Heart left ventricle (tissue), 16 donors: ENCODE measurements at regions not wholly inside any gene's neighbourhood (a gene's known extent, or its start where the extent isn't known, plus 50 kb on each side); places are given as distances from the start of the nearest gene placed in this dataset.

Source experiments
- ATAC-seq, 4 donors: fragments of 200-7000 bp; cut with Tn5 transposase; one replicate each; pipeline ENCODE4 v1.9.1; 2020 to 2022; ENCODE audit warnings: moderate library complexity in 4 of 4, mild to moderate bottlenecking in 3 of 4, moderate number of reproducible peaks in 1 of 4
- DNase-seq, 5 donors: peaks; one replicate each; pipeline ENCODE4 v3.0.0-alpha.2; 2020
- H3K27ac ChIP-seq, 12 donors: fragments of 200-600 bp; sonication (generic) in 4 of 12; one replicate each; pipeline versions ENCODE4 v1.5.0 to v1.8.0; 2016 to 2022; ENCODE audit warnings: mild to moderate bottlenecking in 2 of 12
- H3K27me3 ChIP-seq, 9 donors: fragments of 200-600 bp; sonication (generic) in 2 of 9; one replicate each; pipeline versions ENCODE4 v1.5.1 to v1.8.0; 2016 to 2022; ENCODE audit warnings: mild to moderate bottlenecking in 3 of 9
- H3K36me3 ChIP-seq, 9 donors: fragments of 200-600 bp; sonication (generic) in 2 of 9; one replicate each; pipeline versions ENCODE4 v1.5.0 to v1.8.0; 2018 to 2022; ENCODE audit warnings: mild to moderate bottlenecking in 2 of 9
- H3K4me1 ChIP-seq, 12 donors: fragments of 200-600 bp; sonication (generic) in 4 of 12; one replicate each; pipeline versions ENCODE4 v1.5.0 to v1.8.0; 2016 to 2022; ENCODE audit warnings: mild to moderate bottlenecking in 3 of 12
- H3K4me3 ChIP-seq, 12 donors: fragments of 200-600 bp; sonication (generic) in 4 of 12; one replicate each; pipeline versions ENCODE4 v1.5.0 to v1.8.0; 2017 to 2022; ENCODE audit warnings: mild to moderate bottlenecking in 9 of 12, moderate library complexity in 4 of 12
- H3K9me3 ChIP-seq, 12 donors: fragments of 200-600 bp; sonication (generic) in 4 of 12; one replicate each; pipeline versions ENCODE4 v1.5.0 to v1.8.0; 2016 to 2022; ENCODE audit warnings: mild to moderate bottlenecking in 1 of 12
- POLR2A ChIP-seq, 2 donors: fragments of 450-650 bp; IDR thresholded peaks; one replicate each; pipeline ENCODE4 v1.6.1; 2017; ENCODE audit warnings: antibody characterized with exemption in 2 of 2, mild to moderate bottlenecking in 2 of 2, moderate library complexity in 2 of 2
- WGBS, 4 donors: extraction: QIAGEN DNeasy Blood & Tissue Kit in 2 of 4; methylation state at CpG; one replicate each; pipeline versions ENCODE4 v1.1.5 to v1.1.7; 2013 to 2018; 5-methylcytosine and 5-hydroxymethylcytosine counted together
- intact Hi-C, 10 donors: fragments of 100-400 bp; cut with DNase I; formaldehyde crosslinking; loops; one replicate each; pipeline versions ENCODE4 v1.11.1 to v1.14.2; 2022
- TF ChIP-seq, protein P1 (sequence below), 12 donors: fragments of 200-600 bp; sonication (generic) in 4 of 12; IDR thresholded peaks; one replicate each; pipeline versions ENCODE4 v1.5.0 to v1.8.0; 2018 to 2022; ENCODE audit warnings: antibody characterized with exemption in 12 of 12, mild to moderate bottlenecking in 5 of 12
- donor health status: ischemic (EF 13 %, LVEDD 7.1; RV severe dilation, severe dysfunction).
- donor health status: healthy with polysubstance abuse.
- donor health status: DM: no; HTN: yes; CAD: no.
- donor health status: DM: no; HTN: no; CAD: no.
- donor health status: ischemic (EF 25% LVEDD 6.9; RV normal size, moderate dysfunction).
- donor health status: ischemic (EF 25% LVEDD 5.7; RV mildly dilated, moderate dysfunction).
- donor health status: healthy.
- donor health status: DM: yes; HTN: yes; CAD: no.
- donor health status: ischemic (EF 35%, LVEDD 5.7; RV mildly dilated, moderate dysfunction).
- donor health status: nonischemic (EF 11% LVEDD 7.7; RV severe dilation, severe dysfunction).
- donor health status: DM: yes; HTN: yes; CAD: no.
- donor health status: PGD.
- donor health status: ischemic (EF 29% LVEDD 5.4; RV normal size, mild dysfunction).
- donor health status: nonischemic (EF 23%, LVEDD 6.1; RV moderate dilation, normal function).

DNA sequence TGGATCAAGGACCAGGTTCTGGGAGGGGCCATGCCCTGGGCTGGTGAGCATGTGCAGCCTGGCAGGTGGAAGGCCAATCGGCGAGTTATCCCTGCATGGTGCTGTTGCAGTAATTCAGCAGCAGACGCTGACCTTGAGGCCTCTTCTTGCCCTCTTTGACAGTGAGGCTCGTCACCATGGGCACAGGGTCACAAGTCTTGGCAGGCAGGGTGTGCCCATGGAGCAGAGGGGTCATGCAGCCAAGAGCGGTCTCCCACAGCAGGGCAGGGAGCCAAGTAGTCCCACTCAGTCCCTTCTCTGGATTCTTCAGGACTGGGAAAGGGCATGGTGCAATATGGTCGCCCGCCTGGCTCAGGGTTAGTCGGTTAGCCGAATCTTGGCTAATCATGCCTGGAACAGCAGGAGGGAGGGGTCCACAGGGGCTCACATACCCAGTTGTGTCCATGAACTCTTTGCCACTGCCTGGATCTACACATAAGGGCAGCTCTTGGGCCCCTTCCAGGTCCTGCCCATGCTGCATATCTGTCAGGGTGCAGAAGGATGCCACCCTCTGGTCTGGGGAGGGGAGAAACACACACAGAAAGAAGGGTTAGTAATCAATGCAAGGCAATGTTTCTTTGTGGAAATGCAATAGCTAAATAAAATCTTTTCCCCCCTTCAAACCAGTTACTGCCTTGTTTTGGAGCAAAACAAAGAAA is 226.8 kb downstream of the SIPA1L2 start:
- peak overlapping the region in 4 of 12 donors; percentile 25 to 69 (median 44) for H3K27ac ChIP-seq
- H3K36me3 ChIP-seq = peaks cover 0 to 61% (median 49%) of the 10 kb centered on the region in 9 donors
- H3K9me3 ChIP-seq = no peaks in the 10 kb centered on the region
- intact Hi-C loops = loop anchor here in 4 of 10 donors (10.0 kb wide), 1 partner anchor 538 kb away; no protein-coding TSS in a partner anchor
- no peaks in the 10 kb centered on the region for H3K27me3 ChIP-seq
- TF ChIP-seq, protein P1, sequence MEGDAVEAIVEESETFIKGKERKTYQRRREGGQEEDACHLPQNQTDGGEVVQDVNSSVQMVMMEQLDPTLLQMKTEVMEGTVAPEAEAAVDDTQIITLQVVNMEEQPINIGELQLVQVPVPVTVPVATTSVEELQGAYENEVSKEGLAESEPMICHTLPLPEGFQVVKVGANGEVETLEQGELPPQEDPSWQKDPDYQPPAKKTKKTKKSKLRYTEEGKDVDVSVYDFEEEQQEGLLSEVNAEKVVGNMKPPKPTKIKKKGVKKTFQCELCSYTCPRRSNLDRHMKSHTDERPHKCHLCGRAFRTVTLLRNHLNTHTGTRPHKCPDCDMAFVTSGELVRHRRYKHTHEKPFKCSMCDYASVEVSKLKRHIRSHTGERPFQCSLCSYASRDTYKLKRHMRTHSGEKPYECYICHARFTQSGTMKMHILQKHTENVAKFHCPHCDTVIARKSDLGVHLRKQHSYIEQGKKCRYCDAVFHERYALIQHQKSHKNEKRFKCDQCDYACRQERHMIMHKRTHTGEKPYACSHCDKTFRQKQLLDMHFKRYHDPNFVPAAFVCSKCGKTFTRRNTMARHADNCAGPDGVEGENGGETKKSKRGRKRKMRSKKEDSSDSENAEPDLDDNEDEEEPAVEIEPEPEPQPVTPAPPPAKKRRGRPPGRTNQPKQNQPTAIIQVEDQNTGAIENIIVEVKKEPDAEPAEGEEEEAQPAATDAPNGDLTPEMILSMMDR (IDR thresholded peaks at IDR 0.05) = peak in 4 of 12 donors; percentile 16 to 37 (median 22)
- TF ChIP-seq POLR2A (IDR thresholded peaks at IDR 0.05) = no peak
- H3K4me1 ChIP-seq = peaks cover 0 to 33% (median 5%) of the 10 kb centered on the region in 12 donors
- ATAC-seq = peak; percentile 73 to 82 (median 80)
- peak in 3 of 5 donors; percentile 36 to 58 (median 39) for DNase-seq
- no peak overlapping the region for H3K4me3 ChIP-seq
- WGBS, 4 donors = 63 to 83% (median 81%) methylated on average over 6 to 9 of the region's 9 CpGs

DNA sequence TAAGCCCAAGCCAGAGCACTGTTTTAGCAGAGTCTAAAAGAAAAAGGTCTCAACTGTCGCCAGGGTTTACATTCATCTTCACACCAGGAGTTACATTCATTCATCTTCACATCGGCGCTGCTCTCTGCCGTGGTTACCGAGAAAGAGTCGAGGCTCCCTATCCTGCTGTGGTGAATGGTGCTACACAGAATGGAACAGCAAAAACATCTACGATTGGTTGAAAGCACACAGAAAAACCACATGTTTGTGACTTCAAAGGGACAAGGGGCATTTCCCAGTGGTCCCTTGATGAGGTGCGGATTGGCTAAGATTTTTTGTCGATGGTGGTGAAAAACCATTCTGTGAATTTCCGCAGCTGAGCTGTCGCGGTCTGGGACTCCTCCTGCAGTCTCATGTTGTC is 231.1 kb downstream of the SIPA1L2 start:
- Histone ChIP-seq H3K27me3 (no peaks in the 10 kb centered on the region), H3K9me3 (no peaks in the 10 kb centered on the region), H3K27ac (no peak overlapping the region), H3K4me3 (no peak overlapping the region), H3K4me1 (peaks cover 0 to 10% (median 0%) of the 10 kb centered on the region in 12 donors), H3K36me3 (peaks cover 0 to 74% (median 65%) of the 10 kb centered on the region in 9 donors)
- WGBS, 4 donors = 94 to 98% (median 97%) methylated on average over 12 of the region's 12 CpGs
- intact Hi-C loops = no loop called here
- ATAC-seq (no peak), DNase-seq (no peak)
- TF ChIP-seq POLR2A (IDR thresholded peaks at IDR 0.05) = no peak
- TF ChIP-seq, protein P1 (IDR thresholded peaks at IDR 0.05) = no peak

DNA sequence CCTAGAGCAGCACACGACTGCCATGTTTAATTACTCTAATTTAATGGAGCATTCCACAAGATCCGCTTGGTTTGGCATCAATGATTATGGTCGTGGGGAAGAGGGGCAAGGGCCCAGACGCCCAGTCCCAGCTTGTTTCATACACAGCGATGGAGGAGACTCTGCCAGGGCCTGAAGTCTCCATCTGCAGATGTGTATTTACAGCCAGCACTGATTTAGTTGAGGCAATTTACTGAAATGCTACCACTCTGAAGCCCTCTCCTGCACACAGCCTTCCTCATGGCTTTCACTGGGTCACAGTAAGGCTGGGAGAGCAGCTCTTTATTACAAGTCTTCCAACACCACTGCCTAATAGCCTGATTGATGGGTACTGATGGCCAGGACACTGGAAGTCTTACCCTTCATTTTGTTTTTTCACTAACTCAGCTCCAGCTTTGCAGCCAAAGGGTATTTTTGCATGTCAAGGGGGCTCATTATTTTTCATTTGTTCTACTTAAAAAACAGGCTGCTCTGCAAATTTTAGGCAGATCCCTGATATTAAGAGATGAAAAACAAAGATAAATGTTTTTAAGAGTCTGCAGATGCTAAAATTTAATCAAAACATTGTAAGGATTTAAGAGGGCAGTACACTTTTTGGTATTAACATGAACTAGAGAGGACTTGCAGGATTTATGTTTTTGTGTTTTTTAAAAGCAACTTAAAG is 236.3 kb downstream of the SIPA1L2 start:
- peak in 2 of 4 donors; percentile 18 to 36 for ATAC-seq
- no peaks in the 10 kb centered on the region for H3K9me3 ChIP-seq
- H3K36me3 ChIP-seq = peaks cover 0 to 25% (median 17%) of the 10 kb centered on the region in 9 donors
- intact Hi-C loops = no loop called here
- peaks cover 0 to 12% (median 0%) of the 10 kb centered on the region in 12 donors for H3K4me1 ChIP-seq
- H3K27ac ChIP-seq = no peak overlapping the region
- no peak overlapping the region for H3K4me3 ChIP-seq
- 73 to 83% (median 78%) methylated on average over 5 of the region's 5 CpGs for WGBS, 4 donors
- no peak for DNase-seq
- no peak for TF ChIP-seq POLR2A (IDR thresholded peaks at IDR 0.05)
- TF ChIP-seq, protein P1 (IDR thresholded peaks at IDR 0.05) = no peak
- H3K27me3 ChIP-seq = no peaks in the 10 kb centered on the region

DNA sequence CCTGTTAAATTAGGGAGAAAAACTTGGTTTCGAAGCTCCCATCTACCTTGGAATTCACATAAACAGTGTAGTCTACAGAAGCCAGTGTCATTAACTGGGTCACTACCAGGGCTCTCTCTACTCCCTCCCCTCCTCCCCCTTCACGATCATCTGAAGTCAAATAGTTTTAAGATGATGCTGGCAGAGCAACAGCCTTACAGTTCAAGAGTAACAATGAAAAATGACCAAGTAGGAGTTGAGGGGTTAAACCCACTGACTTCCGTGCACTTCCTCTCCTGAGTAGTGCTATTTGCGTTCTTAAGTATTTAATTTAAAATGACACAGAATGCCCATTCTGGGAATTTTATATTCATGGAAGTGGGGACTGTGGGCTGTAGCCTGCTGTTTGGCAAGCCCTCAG is 236.9 kb downstream of the SIPA1L2 start:
- no peaks in the 10 kb centered on the region for H3K9me3 ChIP-seq
- no peak for DNase-seq
- ATAC-seq = no peak
- intact Hi-C loops = no loop called here
- no peak overlapping the region for H3K27ac ChIP-seq
- H3K36me3 ChIP-seq = peaks cover 0 to 19% (median 11%) of the 10 kb centered on the region in 9 donors
- no peaks in the 10 kb centered on the region for H3K27me3 ChIP-seq
- no peak overlapping the region for H3K4me3 ChIP-seq
- peaks cover 0 to 12% (median 0%) of the 10 kb centered on the region in 12 donors for H3K4me1 ChIP-seq
- WGBS, 4 donors = 46 to 60% (median 55%) methylated on average over 4 of the region's 4 CpGs
- TF ChIP-seq, protein P1 (IDR thresholded peaks at IDR 0.05) = no peak
- TF ChIP-seq POLR2A (IDR thresholded peaks at IDR 0.05) = no peak
